ENCODE measurements at regions not wholly inside any gene's neighbourhood (a gene's known extent, or its start where the extent isn't known, plus 50 kb on each side); places are given as distances from the start of the nearest gene placed in this dataset.

DNA sequence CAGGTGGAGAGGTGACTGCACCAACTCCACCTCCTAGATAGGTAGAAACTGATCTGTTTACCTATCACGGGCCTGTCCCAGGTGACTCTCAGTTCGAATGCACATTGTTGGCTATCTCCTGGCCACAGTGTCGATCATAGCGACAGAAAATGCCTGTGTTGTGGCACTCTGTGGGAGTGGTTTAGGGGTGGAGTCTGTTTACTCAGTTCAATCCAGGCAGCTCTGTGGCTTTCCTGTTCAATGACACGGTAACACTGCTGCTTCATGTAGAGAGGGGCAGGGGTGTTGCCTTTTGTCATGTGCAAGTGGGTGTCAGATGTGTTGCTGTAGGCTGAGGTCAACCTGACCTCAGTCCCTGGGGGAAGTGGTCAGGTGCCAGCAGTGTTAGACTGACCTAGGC lies 1602.4 kb downstream of the TECRL start:
- no peaks in the 10 kb centered on the region for H3K4me1 ChIP-seq (ENCODE audit: insufficient read depth, low read length)
- H3K9me3 ChIP-seq (ENCODE audit: control insufficient read depth, low read depth, low read length), result no peaks in the 10 kb centered on the region
- no peak overlapping the region for H2BK120ac ChIP-seq (ENCODE audit: low read depth, low read length, poor library complexity, severe bottlenecking)
- no peak overlapping the region for H2BK20ac ChIP-seq (ENCODE audit: low read depth, low read length, poor library complexity, severe bottlenecking)
- H3K18ac ChIP-seq (ENCODE audit: insufficient read length, low read depth, low read length), result no peak overlapping the region
- H3K79me1 ChIP-seq (ENCODE audit: insufficient read depth, low read depth, low read length, poor library complexity, severe bottlenecking), result no peaks in the 10 kb centered on the region
- Mint-ChIP-seq H3K36me3 (ENCODE audit: insufficient read depth in 1 of 3, low read depth in 3 of 3) (no peaks in the 10 kb centered on the region), H3K4me3 (no peak overlapping the region), H3K27ac (no peak overlapping the region; a peak in 1 of 7 replicates), H3K4me1 (no peaks in the 10 kb centered on the region), H3K27me3 (ENCODE audit: low read depth) (no peaks in the 10 kb centered on the region), H3K9me3 (no peaks in the 10 kb centered on the region)
- H3K27ac ChIP-seq (ENCODE audit: insufficient read length, low read depth, low read length), result no peak overlapping the region
- no peak overlapping the region for H3K14ac ChIP-seq (ENCODE audit: insufficient read depth, low read length)
- H4K5ac ChIP-seq (ENCODE audit: insufficient read length, low read depth, low read length), result no peak overlapping the region
- TF ChIP-seq, protein P1, sequence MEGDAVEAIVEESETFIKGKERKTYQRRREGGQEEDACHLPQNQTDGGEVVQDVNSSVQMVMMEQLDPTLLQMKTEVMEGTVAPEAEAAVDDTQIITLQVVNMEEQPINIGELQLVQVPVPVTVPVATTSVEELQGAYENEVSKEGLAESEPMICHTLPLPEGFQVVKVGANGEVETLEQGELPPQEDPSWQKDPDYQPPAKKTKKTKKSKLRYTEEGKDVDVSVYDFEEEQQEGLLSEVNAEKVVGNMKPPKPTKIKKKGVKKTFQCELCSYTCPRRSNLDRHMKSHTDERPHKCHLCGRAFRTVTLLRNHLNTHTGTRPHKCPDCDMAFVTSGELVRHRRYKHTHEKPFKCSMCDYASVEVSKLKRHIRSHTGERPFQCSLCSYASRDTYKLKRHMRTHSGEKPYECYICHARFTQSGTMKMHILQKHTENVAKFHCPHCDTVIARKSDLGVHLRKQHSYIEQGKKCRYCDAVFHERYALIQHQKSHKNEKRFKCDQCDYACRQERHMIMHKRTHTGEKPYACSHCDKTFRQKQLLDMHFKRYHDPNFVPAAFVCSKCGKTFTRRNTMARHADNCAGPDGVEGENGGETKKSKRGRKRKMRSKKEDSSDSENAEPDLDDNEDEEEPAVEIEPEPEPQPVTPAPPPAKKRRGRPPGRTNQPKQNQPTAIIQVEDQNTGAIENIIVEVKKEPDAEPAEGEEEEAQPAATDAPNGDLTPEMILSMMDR (conservative IDR thresholded peaks at IDR 0.05), result no peak
- H4K20me1 ChIP-seq (ENCODE audit: control insufficient read depth, insufficient read depth, insufficient read length), result no peaks in the 10 kb centered on the region
- H3K9ac ChIP-seq (ENCODE audit: extremely low read depth, insufficient read length, low read length), result no peak overlapping the region
- no peak overlapping the region for H3K4ac ChIP-seq (ENCODE audit: low read depth, low read length)
- H2AFZ ChIP-seq (ENCODE audit: low read length), result no peak overlapping the region
- no peaks in the 10 kb centered on the region for H3K27me3 ChIP-seq (ENCODE audit: insufficient read depth, low read length)
- WGBS (ENCODE audit: extremely low coverage, insufficient read length, low lambda C conversion rate), result no CpG with 5 or more reads among the region's 5 CpGs
- no peak overlapping the region for H2BK15ac ChIP-seq (ENCODE audit: low read depth, low read length)
- no peak overlapping the region for H3K56ac ChIP-seq (ENCODE audit: insufficient read length, low read depth, low read length)
- H2BK5ac ChIP-seq (ENCODE audit: insufficient read length, low read length), result no peak overlapping the region
- no peaks in the 10 kb centered on the region for H3K79me2 ChIP-seq (ENCODE audit: insufficient read depth, low read length)
- no peak overlapping the region for H4K8ac ChIP-seq (replicated peaks; ENCODE audit: insufficient read length, low read depth, low read length)
- no peak overlapping the region for H4K91ac ChIP-seq (ENCODE audit: insufficient read length, low read depth, low read length)
- H3T11ph ChIP-seq (ENCODE audit: low read length), result no peak overlapping the region
- no peak overlapping the region for H3K4me2 ChIP-seq (ENCODE audit: insufficient read depth, insufficient read length, low read length)
- no peaks in the 10 kb centered on the region for H3K23me2 ChIP-seq (ENCODE audit: insufficient read length, low read depth, low read length, poor library complexity, severe bottlenecking)
- H2AK5ac ChIP-seq (ENCODE audit: insufficient read length, low read length), result no peak overlapping the region
- DNase-seq, result no peak
- H3K23ac ChIP-seq (ENCODE audit: insufficient read length, low read depth, low read length), result no peak overlapping the region
- no peak overlapping the region for H2BK12ac ChIP-seq (ENCODE audit: insufficient read length, low read depth, low read length)

All from H9 (cell line).